AG10803 (cell line): ENCODE measurements at regions not wholly inside any gene's neighbourhood (a gene's known extent, or its start where the extent isn't known, plus 50 kb on each side); places are given as distances from the start of the nearest gene placed in this dataset.

Experiments used
- DNase-seq: peaks from one replicate; pipeline ENCODE4 v3.0.0; 2010; ENCODE audit warnings: low read depth
- H3K4me3 ChIP-seq: 2 replicates; pipeline ENCODE4 v1.5.1; 2011; ENCODE audit warnings: mild to moderate bottlenecking, low read length, control low read depth
- TF ChIP-seq, protein P1 (sequence below): conservative IDR thresholded peaks from 2 replicates; pipeline ENCODE4 v1.5.1; 2011; ENCODE audit warnings: mild to moderate bottlenecking, low read length, control low read depth, inconsistent platforms

DNA sequence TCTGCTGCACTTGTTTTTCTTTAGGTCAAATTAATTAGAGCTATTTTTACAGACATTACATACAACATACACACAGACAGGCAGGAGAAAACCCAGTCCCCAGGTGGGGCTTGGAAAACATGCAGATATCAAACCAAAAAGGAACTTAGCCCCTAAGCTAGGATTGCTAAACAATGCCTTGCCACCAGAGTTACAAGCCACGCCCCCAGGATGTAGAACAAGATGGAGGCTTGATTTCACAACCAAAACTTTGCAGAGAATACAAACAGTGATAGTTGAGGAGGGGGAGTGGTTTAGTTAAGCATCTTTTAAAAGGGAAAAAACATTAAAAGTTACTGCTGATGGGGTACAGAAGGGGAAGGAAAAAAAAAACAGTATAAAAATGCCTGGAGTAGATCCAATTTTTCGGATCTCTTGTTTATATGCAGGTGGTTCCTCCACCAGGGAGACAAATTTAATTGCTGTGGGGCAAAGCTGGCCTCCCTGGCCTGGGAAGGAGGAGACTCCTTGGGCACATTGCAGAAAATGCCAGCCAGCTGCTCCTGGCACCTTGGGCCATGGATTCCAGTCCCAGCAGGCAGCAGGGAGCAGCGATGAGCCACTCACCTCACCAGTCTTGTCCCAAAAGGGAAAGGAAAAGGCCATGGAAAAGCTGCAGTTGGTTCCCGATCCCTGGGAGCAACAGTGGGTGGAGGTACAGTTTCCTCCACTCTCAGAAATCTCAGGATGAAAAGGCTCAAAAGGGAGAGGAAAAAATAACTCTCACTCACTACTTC, 348.4 kb upstream of the REG3G start:
- no peak overlapping the region for H3K4me3 ChIP-seq
- no peak for DNase-seq
- TF ChIP-seq, protein P1, sequence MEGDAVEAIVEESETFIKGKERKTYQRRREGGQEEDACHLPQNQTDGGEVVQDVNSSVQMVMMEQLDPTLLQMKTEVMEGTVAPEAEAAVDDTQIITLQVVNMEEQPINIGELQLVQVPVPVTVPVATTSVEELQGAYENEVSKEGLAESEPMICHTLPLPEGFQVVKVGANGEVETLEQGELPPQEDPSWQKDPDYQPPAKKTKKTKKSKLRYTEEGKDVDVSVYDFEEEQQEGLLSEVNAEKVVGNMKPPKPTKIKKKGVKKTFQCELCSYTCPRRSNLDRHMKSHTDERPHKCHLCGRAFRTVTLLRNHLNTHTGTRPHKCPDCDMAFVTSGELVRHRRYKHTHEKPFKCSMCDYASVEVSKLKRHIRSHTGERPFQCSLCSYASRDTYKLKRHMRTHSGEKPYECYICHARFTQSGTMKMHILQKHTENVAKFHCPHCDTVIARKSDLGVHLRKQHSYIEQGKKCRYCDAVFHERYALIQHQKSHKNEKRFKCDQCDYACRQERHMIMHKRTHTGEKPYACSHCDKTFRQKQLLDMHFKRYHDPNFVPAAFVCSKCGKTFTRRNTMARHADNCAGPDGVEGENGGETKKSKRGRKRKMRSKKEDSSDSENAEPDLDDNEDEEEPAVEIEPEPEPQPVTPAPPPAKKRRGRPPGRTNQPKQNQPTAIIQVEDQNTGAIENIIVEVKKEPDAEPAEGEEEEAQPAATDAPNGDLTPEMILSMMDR = no peak

DNA sequence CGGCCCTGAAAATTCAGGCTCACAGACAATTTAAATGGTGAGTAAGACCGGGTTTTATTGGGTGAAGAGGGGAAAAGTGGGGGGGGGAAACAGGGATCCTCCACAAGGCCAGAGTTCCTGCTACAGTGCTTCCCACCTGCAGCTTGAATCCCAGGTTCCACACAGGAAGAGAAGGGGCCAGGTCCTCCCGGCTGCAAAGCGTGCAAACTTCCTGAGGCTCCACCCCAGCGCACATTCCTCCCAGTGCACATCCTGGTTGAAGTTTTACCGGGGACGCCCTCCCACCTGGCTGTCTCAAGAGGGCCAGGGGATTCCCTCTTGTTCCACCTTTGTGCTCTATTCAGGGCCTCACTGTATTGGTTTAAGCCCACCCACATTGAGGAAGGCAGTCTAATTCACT, 347.7 kb upstream of the REG3G start:
- H3K4me3 ChIP-seq = no peak overlapping the region
- no peak for DNase-seq
- TF ChIP-seq, protein P1 = no peak

- no peak for DNase-seq
- H3K4me3 ChIP-seq = no peak overlapping the region
- TF ChIP-seq, protein P1 = no peak
Measured at GRCh38 chr2:78681386-78681785, 344.1 kb upstream of the REG3G start.

DNA sequence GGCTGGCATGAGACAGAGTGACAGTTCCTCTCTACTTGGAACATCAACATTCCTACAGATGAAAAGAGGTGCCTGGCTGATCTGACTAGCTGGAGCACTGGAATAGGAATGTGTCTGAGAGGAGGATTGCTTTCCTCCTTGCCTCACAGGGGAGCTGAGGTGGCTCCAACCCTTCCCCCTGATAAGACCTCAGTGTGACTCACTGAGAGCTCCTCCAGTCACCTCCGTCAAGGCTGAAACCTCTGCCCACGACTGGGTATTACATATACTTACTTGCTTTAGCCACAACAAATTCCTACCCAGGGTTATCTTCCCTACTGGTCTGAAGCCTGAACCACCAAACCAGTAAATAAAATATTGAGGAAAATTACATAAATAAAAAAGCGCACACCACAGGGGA, 342.7 kb upstream of the REG3G start:
- no peak overlapping the region for H3K4me3 ChIP-seq
- TF ChIP-seq, protein P1 = no peak
- DNase-seq = no peak

DNA sequence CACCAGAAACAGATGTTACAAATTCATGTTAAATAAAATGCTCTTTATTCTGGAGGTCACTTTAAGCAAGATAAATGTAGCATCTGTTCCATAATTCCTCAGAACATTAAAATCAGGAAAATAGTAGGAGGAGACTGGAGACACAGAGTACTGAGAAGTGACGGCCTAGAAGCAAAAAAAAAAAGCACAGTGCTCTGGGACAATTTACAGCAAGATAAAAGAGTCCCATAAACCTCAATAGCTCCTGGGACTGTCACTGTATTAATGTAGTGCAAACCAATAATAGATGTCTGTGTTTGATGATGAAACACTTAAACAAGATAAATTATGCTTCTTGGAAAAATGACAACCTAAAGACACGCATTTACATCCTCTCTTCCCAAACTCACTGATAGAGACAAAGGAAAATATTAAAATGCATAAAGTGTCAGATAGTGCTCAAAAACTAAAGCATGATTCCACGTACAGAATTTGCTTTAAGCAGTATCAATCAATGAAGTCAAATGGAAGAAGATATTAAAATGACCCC, 338.8 kb upstream of the REG3G start:
- DNase-seq = no peak
- no peak overlapping the region for H3K4me3 ChIP-seq
- TF ChIP-seq, protein P1 = no peak

- TF ChIP-seq, protein P1 = no peak
- DNase-seq = no peak
- no peak overlapping the region for H3K4me3 ChIP-seq
Measured at GRCh38 chr2:78699696-78700095, 325.8 kb upstream of the REG3G start.

GRCh38 chr2:78701546-78701945, 324.0 kb upstream of the REG3G start:
- TF ChIP-seq, protein P1 = no peak
- H3K4me3 ChIP-seq = no peak overlapping the region
- DNase-seq = peak; percentile 47
